HG03196 (cell line): ENCODE measurements at regions not wholly inside any gene's neighbourhood (a gene's known extent, or its start where the extent isn't known, plus 50 kb on each side); places are given as distances from the start of the nearest gene placed in this dataset.
"Not testable (repeated sequence)": the region's sequence is repeated elsewhere in the genome, so short reads cannot be mapped to it uniquely, and the experiment has no call there.

Experiments used
- ATAC-seq: cut with Tn5 transposase; IDR thresholded peaks from one replicate; pipeline ENCODE4 v1.9.1; 2021; ENCODE audit not compliant: unreplicated experiment

DNA sequence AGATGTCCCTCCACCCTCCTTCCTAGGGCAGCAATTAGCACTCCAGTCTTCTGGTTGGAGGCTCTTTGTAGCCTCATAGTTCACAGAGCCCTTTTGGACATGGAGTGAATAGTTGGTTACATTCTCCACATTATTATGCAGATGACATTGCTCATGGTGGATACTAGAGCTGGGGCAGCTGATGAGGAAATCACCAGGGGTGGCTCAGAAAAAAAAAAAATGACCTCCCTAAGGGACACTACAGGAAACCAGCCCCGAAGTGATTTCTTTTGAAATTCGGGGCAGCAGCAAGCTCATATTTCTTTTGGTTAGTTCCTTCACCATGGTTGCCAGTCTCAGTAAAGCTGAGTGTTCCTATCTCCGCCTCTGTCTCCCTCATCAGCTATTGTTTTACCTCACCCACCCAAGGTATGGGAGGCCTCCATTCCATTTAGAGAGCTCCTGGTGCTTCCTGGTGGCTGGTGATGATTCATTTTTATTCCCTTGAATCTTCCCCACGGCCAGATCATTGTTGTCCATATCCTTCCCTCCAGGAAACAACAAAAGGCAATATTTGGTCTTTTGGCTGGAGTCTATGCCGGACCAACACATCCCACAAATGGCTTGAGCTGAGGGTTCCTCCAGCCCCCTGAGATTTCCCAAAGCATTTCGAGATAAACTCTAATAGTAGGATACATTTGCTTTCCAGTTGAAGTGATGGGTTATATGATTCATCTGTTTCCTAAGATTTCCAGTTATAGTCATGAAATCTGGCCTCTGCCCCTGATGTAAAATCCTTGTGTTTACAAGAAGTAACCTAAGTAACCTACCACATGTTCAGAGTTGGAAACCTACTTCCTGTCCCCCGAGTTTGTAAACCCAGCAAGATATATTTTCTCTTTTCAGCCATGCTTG is 56.2 kb upstream of the NID2 start:
- ATAC-seq, result no peak

DNA sequence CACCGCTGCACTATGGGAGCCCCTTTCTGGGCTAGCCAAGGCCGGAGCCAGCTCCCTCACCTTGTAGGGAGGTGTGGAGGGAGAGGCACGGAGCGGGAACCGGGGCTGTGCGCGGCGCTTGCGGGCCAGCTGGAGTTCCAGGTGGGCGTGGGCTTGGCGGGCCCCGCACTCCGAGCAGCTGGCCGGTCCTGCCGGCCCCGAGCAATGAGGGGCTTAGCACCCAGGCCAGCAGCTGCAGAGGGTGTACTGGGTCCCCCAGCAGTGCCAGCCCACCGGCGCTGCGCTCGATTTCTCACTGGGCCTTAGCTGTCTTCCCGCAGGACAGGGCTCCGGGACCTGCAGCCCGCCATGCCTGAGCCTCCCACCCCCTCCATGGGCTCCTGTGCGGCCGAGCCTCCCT is 53.3 kb upstream of the NID2 start:
- not testable (repeated sequence) for ATAC-seq

DNA sequence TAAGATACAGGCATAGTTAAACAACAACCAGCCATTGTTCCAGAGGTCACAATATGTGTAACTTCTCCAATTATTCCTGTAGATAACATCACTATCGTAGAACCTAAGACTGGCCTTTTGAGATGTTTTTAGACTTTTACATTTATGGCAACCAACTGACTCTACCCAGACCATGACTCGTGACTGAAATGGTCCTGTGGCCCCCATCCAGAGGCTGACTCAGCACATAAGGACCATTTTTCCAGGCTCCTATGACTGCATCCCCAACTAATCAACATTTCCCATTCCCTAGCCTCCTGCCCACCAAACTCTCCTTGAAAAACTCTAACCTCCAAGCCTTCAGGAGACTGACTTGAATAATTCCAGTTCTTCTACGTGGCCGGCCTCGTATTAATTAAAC is 52.6 kb upstream of the NID2 start:
- no peak for ATAC-seq

DNA sequence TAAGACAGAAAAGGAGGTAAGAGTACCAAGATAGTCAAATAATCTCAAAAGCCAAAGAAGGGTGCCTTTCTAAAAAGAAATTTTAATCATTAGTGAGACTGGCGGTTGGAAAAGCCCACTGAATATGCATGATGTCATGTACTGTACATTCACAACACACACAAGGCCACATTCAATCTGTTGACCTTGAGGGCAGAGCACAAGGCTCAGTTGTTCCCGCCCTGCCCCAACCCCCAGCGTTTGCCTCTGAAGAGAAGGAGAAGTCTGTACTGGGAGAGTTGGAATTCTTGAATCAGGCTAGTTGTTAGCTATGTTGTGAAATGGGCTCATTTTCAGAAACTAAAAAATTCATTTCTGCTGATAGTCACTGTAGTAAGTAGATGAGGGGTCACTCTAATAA is 50.2 kb upstream of the NID2 start:
- ATAC-seq, result no peak
